HEK293 (cell line): ENCODE measurements at regions not wholly inside any gene's neighbourhood (a gene's known extent, or its start where the extent isn't known, plus 50 kb on each side); places are given as distances from the start of the nearest gene placed in this dataset.

Experiments
- CTCF ChIA-PET: fragments of 350-600 bp; formaldehyde crosslinking; extraction: SDS; loops from one replicate; lab custom pipeline; 2021; ENCODE audit warnings: antibody characterized with exemption; lab: Yijun Ruan, JAX
- POLR2A ChIA-PET: fragments of 300-600 bp; formaldehyde crosslinking; extraction: SDS; loops from one replicate; lab custom pipeline; 2020; ENCODE audit warnings: antibody characterized with exemption, inconsistent platforms; lab: Yijun Ruan, JAX
- H3K27ac ChIP-seq: fragments of 200-500 bp; sonication (Bioruptor generic); 2 replicates; pipeline ENCODE4 v1.5.1; 2014; ENCODE audit warnings: low read depth, low read length, control low read depth, inconsistent platforms; ENCODE audit errors: extremely low read depth
- H3K36me3 ChIP-seq, 2 experiments: fragments of 200-500 bp in 1 of 2; sonication (Bioruptor generic) in 1 of 2; 1 replicate in 1 of 2; 2 replicates in 1 of 2; pipeline ENCODE4 v1.5.1; 2014 to 2017; ENCODE audit warnings: inconsistent platforms in 2 of 2, low read length in 2 of 2; ENCODE audit not compliant: control insufficient read depth in 2 of 2, insufficient read depth in 1 of 2
- H3K4me1 ChIP-seq: fragments of 200-500 bp; sonication (Bioruptor generic); 2 replicates; pipeline ENCODE4 v1.5.1; 2014; ENCODE audit warnings: mild to moderate bottlenecking, low read length, inconsistent platforms; ENCODE audit not compliant: control insufficient read depth, insufficient read depth
- H3K4me3 ChIP-seq: 2 replicates; pipeline ENCODE4 v1.5.1; 2011; ENCODE audit warnings: low read depth, mild to moderate bottlenecking, control low read depth, low read length, moderate library complexity
- H3K9me3 ChIP-seq: fragments of 200-500 bp; sonication (Bioruptor generic); 2 replicates; pipeline ENCODE4 v1.5.1; 2014; ENCODE audit warnings: low read depth, low read length, inconsistent platforms; ENCODE audit not compliant: control insufficient read depth, insufficient read depth
- GLIS1 ChIP-seq: fragments of 450-650 bp; formaldehyde crosslinking; IDR thresholded peaks from 2 replicates; pipeline ENCODE4 v1.5.1; 2016; ENCODE audit warnings: missing biosample characterization, missing genetic modification characterization
- RBAK ChIP-seq: fragments of 450-650 bp; formaldehyde crosslinking; IDR thresholded peaks from 2 replicates; pipeline ENCODE4 v1.5.1; 2016; ENCODE audit warnings: missing biosample characterization, missing genetic modification characterization
- WT1 ChIP-seq: fragments of 450-650 bp; formaldehyde crosslinking; IDR thresholded peaks from 2 replicates; pipeline ENCODE4 v1.5.1; 2016; ENCODE audit warnings: missing biosample characterization, missing genetic modification characterization
- ZBTB10 ChIP-seq: fragments of 450-650 bp; formaldehyde crosslinking; IDR thresholded peaks from 2 replicates; pipeline ENCODE4 v1.5.1; 2016; ENCODE audit warnings: missing biosample characterization, missing genetic modification characterization
- ZBTB21 ChIP-seq: fragments of 450-650 bp; formaldehyde crosslinking; IDR thresholded peaks from 2 replicates; pipeline ENCODE4 v1.5.1; 2017; ENCODE audit warnings: missing biosample characterization, missing genetic modification characterization
- ZNF184 ChIP-seq: fragments of 450-650 bp; IDR thresholded peaks from 2 replicates; pipeline ENCODE4 v1.5.1; 2018; ENCODE audit warnings: missing biosample characterization, mild to moderate bottlenecking, missing genetic modification characterization
- ZNF214 ChIP-seq: fragments of 450-650 bp; formaldehyde crosslinking; IDR thresholded peaks from 2 replicates; pipeline ENCODE4 v1.5.1; 2017; ENCODE audit warnings: missing biosample characterization, mild to moderate bottlenecking, missing genetic modification characterization, borderline replicate concordance
- ZNF341 ChIP-seq: fragments of 450-650 bp; formaldehyde crosslinking; IDR thresholded peaks from 2 replicates; pipeline ENCODE4; 2016; ENCODE audit warnings: low read depth, missing biosample characterization, missing genetic modification characterization
- ZNF670 ChIP-seq: fragments of 450-650 bp; formaldehyde crosslinking; IDR thresholded peaks from 2 replicates; pipeline ENCODE4 v1.5.1; 2016; ENCODE audit warnings: missing biosample characterization, missing genetic modification characterization, low read depth
- ZNF776 ChIP-seq: fragments of 450-650 bp; formaldehyde crosslinking; IDR thresholded peaks from 2 replicates; pipeline ENCODE4 v1.5.0; 2017; ENCODE audit warnings: missing biosample characterization, missing genetic modification characterization, borderline replicate concordance
- ZNF830 ChIP-seq: fragments of 450-650 bp; IDR thresholded peaks from 2 replicates; pipeline ENCODE4 v1.5.0; 2018; ENCODE audit warnings: missing biosample characterization, missing genetic modification characterization, low read depth, mild to moderate bottlenecking, moderate library complexity
- TF ChIP-seq, protein P1 (sequence below): fragments of 450-650 bp; formaldehyde crosslinking; IDR thresholded peaks from 2 replicates; pipeline ENCODE4 v1.5.0; 2017; ENCODE audit warnings: missing biosample characterization, missing genetic modification characterization, borderline replicate concordance
- TF ChIP-seq, protein P2 (sequence below): fragments of 450-650 bp; formaldehyde crosslinking; IDR thresholded peaks from 2 replicates; pipeline ENCODE4 v1.5.1; 2017; ENCODE audit warnings: missing biosample characterization, mild to moderate bottlenecking, missing genetic modification characterization, moderate library complexity
- TF ChIP-seq, protein P3 (sequence below): fragments of 450-650 bp; formaldehyde crosslinking; IDR thresholded peaks from 2 replicates; pipeline ENCODE4 v1.5.1; 2016; ENCODE audit warnings: missing biosample characterization, missing genetic modification characterization
- TF ChIP-seq, protein P4 (sequence below): fragments of 450-650 bp; formaldehyde crosslinking; IDR thresholded peaks from 2 replicates; pipeline ENCODE4 v1.5.1; 2016; ENCODE audit warnings: missing biosample characterization, missing genetic modification characterization, low read depth

- Histone ChIP-seq H3K27ac (no peak overlapping the region), H3K4me3 (no peak overlapping the region), H3K36me3 (no peaks in the 10 kb centered on the region), H3K4me1 (no peaks in the 10 kb centered on the region), H3K9me3 (no peaks in the 10 kb centered on the region)
- ChIA-PET CTCF (interaction anchor here (0.8 kb wide), 1 partner anchor 175 kb away, joined by 3 read pairs; no protein-coding TSS in a partner anchor), POLR2A (no interaction called here)
- no peak for TF ChIP-seq ZNF341 (tag by site-specific recombination)
- TF ChIP-seq ZNF214 (tag by site-specific recombination), result no peak
- no peak for TF ChIP-seq ZBTB10 (tag by site-specific recombination)
- TF ChIP-seq ZNF670 (tag by site-specific recombination), result no peak
- no peak for TF ChIP-seq RBAK (tag by site-specific recombination)
- no peak for TF ChIP-seq ZNF830 (tag by site-specific recombination)
- TF ChIP-seq WT1 (tag by site-specific recombination), result no peak
- no peak for TF ChIP-seq ZNF776 (tag by site-specific recombination)
- no peak for TF ChIP-seq ZBTB21 (tag by site-specific recombination)
- TF ChIP-seq, protein P1, sequence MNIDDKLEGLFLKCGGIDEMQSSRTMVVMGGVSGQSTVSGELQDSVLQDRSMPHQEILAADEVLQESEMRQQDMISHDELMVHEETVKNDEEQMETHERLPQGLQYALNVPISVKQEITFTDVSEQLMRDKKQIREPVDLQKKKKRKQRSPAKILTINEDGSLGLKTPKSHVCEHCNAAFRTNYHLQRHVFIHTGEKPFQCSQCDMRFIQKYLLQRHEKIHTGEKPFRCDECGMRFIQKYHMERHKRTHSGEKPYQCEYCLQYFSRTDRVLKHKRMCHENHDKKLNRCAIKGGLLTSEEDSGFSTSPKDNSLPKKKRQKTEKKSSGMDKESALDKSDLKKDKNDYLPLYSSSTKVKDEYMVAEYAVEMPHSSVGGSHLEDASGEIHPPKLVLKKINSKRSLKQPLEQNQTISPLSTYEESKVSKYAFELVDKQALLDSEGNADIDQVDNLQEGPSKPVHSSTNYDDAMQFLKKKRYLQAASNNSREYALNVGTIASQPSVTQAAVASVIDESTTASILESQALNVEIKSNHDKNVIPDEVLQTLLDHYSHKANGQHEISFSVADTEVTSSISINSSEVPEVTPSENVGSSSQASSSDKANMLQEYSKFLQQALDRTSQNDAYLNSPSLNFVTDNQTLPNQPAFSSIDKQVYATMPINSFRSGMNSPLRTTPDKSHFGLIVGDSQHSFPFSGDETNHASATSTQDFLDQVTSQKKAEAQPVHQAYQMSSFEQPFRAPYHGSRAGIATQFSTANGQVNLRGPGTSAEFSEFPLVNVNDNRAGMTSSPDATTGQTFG (tag by site-specific recombination), result no peak
- TF ChIP-seq ZNF184 (tag by site-specific recombination), result no peak
- no peak for TF ChIP-seq GLIS1 (tag by site-specific recombination)
- TF ChIP-seq, protein P2, sequence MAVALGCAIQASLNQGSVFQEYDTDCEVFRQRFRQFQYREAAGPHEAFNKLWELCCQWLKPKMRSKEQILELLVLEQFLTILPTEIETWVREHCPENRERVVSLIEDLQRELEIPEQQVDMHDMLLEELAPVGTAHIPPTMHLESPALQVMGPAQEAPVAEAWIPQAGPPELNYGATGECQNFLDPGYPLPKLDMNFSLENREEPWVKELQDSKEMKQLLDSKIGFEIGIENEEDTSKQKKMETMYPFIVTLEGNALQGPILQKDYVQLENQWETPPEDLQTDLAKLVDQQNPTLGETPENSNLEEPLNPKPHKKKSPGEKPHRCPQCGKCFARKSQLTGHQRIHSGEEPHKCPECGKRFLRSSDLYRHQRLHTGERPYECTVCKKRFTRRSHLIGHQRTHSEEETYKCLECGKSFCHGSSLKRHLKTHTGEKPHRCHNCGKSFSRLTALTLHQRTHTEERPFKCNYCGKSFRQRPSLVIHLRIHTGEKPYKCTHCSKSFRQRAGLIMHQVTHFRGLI, result no peak
- TF ChIP-seq, protein P3, sequence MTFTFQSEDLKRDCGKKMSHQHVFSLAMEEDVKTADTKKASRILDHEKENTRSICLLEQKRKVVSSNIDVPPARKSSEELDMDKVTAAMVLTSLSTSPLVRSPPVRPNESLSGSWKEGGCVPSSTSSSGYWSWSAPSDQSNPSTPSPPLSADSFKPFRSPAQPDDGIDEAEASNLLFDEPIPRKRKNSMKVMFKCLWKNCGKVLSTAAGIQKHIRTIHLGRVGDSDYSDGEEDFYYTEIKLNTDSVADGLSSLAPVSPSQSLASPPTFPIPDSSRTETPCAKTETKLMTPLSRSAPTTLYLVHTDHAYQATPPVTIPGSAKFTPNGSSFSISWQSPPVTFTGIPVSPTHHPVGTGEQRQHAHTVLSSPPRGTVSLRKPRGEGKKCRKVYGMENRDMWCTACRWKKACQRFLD (tag by site-specific recombination), result no peak
- TF ChIP-seq, protein P4, sequence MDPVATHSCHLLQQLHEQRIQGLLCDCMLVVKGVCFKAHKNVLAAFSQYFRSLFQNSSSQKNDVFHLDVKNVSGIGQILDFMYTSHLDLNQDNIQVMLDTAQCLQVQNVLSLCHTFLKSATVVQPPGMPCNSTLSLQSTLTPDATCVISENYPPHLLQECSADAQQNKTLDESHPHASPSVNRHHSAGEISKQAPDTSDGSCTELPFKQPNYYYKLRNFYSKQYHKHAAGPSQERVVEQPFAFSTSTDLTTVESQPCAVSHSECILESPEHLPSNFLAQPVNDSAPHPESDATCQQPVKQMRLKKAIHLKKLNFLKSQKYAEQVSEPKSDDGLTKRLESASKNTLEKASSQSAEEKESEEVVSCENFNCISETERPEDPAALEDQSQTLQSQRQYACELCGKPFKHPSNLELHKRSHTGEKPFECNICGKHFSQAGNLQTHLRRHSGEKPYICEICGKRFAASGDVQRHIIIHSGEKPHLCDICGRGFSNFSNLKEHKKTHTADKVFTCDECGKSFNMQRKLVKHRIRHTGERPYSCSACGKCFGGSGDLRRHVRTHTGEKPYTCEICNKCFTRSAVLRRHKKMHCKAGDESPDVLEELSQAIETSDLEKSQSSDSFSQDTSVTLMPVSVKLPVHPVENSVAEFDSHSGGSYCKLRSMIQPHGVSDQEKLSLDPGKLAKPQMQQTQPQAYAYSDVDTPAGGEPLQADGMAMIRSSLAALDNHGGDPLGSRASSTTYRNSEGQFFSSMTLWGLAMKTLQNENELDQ, result no peak
Observed at GRCh38 chr15:96246057-96246456, 84.4 kb upstream of the NR2F2 start.
